Ovary (tissue), 7 donors: ENCODE measurements at regions not wholly inside any gene's neighbourhood (a gene's known extent, or its start where the extent isn't known, plus 50 kb on each side); places are given as distances from the start of the nearest gene placed in this dataset.

Source experiments
- DNase-seq, 5 donors: peaks; one replicate each; pipeline ENCODE4 v3.0.0-alpha.2; 2019 to 2020
- H3K27ac ChIP-seq, 2 donors: fragments of 200-600 bp; one replicate each; pipeline versions ENCODE4 v1.5.1 to v1.8.0; 2019 to 2022
- H3K27me3 ChIP-seq: fragments of 200-600 bp; one replicate; pipeline ENCODE4 v1.8.0; 2022
- H3K36me3 ChIP-seq: fragments of 200-600 bp; sonication (generic); one replicate; pipeline ENCODE4 v1.5.1; 2019
- H3K4me1 ChIP-seq: one replicate; pipeline ENCODE4 v1.8.1; 2013; ENCODE audit warnings: mild to moderate bottlenecking, moderate library complexity; ENCODE audit not compliant: insufficient read depth
- H3K4me3 ChIP-seq: fragments of 200-600 bp; sonication (generic); one replicate; pipeline ENCODE4 v1.5.1; 2017
- H3K9me3 ChIP-seq, 2 donors: fragments of 200-600 bp in 1 of 2; sonication (generic) in 1 of 2; one replicate each; pipeline versions ENCODE4 v1.5.1 to v1.8.1; 2013 to 2019; ENCODE audit warnings: mild to moderate bottlenecking in 1 of 2, moderate library complexity in 1 of 2
- EP300 ChIP-seq: sonication (generic); formaldehyde crosslinking; IDR thresholded peaks from one replicate; pipeline ENCODE4 v1.6.1; 2017; ENCODE audit warnings: antibody characterized with exemption
- POLR2A ChIP-seq: fragments of 450-650 bp; IDR thresholded peaks from one replicate; pipeline ENCODE4 v1.6.1; 2017; ENCODE audit warnings: antibody characterized with exemption, mild to moderate bottlenecking, moderate library complexity
- WGBS, 3 donors: extraction: QIAGEN DNeasy Blood & Tissue Kit in 1 of 3; methylation state at CpG; one replicate each; pipeline versions ENCODE4 v1.1.5 to v1.1.7; 2013 to 2017; 5-methylcytosine and 5-hydroxymethylcytosine counted together
- intact Hi-C, 4 donors: fragments of 100-400 bp; cut with DNase I; formaldehyde crosslinking; loops; one replicate each; pipeline versions ENCODE4 v1.11.0 to v1.15.1; 2022 to 2023
- TF ChIP-seq, protein P1 (sequence below), 3 donors: fragments of 450-650 bp in 2 of 3; fragments of 200-600 bp in 1 of 3; IDR thresholded peaks; one replicate each; pipeline versions ENCODE4 v1.5.1 to v1.8.0; 2016 to 2022; ENCODE audit warnings: antibody characterized with exemption in 3 of 3, mild to moderate bottlenecking in 1 of 3
- donor health status: DM: no; HTN: no; CAD: no; lungs with moderate emphysema.
- donor health status: DM: no; HTN: no; CAD: no.
- donor health status: Bipolar disorder and iron deficiency.
- donor health status: DM: no; HTN: no; CAD: no.
- donor health status: DM: yes; HTN: yes; CAD: no.

DNA sequence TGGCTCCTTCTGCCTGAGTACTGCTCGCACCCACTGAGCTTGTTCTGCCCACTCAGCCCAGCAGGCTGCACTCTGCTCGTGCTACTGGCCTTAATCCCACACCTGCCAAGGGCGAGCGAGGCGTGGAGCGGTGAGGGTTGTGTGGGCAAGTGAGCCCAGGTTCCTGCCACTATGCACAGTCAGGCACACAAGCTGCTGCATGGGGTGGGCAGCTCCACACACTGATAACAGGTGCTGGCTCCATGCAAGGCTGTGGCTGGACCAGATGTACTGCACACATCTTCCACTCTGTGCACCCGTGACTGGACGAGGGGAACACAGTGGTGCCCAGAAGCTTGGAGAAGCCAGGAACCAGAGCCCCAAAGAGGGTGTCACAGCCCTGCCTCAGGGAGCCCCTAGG, 184.3 kb upstream of the NUDT6 start:
- no peak for DNase-seq
- TF ChIP-seq POLR2A (no peak), EP300 (no peak)
- TF ChIP-seq, protein P1, sequence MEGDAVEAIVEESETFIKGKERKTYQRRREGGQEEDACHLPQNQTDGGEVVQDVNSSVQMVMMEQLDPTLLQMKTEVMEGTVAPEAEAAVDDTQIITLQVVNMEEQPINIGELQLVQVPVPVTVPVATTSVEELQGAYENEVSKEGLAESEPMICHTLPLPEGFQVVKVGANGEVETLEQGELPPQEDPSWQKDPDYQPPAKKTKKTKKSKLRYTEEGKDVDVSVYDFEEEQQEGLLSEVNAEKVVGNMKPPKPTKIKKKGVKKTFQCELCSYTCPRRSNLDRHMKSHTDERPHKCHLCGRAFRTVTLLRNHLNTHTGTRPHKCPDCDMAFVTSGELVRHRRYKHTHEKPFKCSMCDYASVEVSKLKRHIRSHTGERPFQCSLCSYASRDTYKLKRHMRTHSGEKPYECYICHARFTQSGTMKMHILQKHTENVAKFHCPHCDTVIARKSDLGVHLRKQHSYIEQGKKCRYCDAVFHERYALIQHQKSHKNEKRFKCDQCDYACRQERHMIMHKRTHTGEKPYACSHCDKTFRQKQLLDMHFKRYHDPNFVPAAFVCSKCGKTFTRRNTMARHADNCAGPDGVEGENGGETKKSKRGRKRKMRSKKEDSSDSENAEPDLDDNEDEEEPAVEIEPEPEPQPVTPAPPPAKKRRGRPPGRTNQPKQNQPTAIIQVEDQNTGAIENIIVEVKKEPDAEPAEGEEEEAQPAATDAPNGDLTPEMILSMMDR (IDR thresholded peaks at IDR 0.05), result no peak
- intact Hi-C loops, result loop anchor here in 1 of 4 donors (10.0 kb wide), 1 partner anchor 278 kb away; no protein-coding TSS in a partner anchor
- Histone ChIP-seq H3K4me3 (no peak overlapping the region), H3K27ac (no peak overlapping the region), H3K9me3 (no peaks in the 10 kb centered on the region), H3K4me1 (no peaks in the 10 kb centered on the region), H3K36me3 (no peaks in the 10 kb centered on the region), H3K27me3 (no peaks in the 10 kb centered on the region)
- WGBS, 3 donors, result 98 to 100% (median 99%) methylated on average over 8 of the region's 8 CpGs

DNA sequence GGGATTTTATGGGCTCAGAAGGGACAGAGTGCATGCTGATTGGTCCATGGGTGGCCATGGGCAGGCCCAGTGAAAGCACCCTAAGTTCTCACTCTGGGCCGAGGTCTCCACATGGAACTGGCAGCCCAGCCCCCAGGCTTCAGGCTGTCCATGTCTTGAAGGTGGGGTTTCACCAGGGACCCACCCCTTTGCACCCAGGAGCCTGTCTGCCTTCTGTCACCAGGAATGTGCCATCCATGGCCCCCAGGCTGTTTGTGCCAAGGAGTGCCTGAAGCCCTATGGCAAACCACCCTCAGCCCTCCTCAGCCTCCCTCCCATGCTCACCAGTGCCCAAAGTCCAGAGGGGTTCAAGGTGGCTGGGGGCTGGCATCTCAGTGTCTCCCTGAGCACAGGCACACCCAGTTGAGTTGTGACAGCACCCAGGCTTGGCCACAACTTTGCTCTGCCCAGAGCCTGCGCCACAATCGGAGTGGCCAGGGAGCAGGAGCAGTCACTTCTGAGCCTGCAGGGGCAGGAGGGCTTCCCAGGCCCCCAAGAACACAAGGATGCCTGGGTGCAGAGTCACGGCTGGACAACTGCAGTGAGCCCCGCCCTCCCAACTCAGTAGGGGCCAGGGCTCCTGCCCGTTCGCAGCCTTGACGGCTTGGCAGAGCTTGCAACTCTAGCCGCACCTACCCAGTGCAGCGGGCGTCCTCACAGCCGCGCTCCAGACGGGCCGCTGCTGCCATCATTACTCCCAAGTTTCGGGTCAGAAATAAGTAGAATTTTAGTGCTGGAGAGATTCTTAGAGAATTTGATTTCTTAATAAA, 185.3 kb upstream of the NUDT6 start:
- H3K4me3 ChIP-seq, result no peak overlapping the region
- intact Hi-C loops, result loop anchor here in 1 of 4 donors (10.0 kb wide), 1 partner anchor 277 kb away; no protein-coding TSS in a partner anchor
- H3K27me3 ChIP-seq, result no peaks in the 10 kb centered on the region
- H3K36me3 ChIP-seq, result no peaks in the 10 kb centered on the region
- no peaks in the 10 kb centered on the region for H3K4me1 ChIP-seq
- no peaks in the 10 kb centered on the region for H3K9me3 ChIP-seq
- H3K27ac ChIP-seq, result no peak overlapping the region
- DNase-seq, result peak in 2 of 5 donors; percentile 9 to 22
- TF ChIP-seq POLR2A (no peak), EP300 (no peak)
- TF ChIP-seq, protein P1 (IDR thresholded peaks at IDR 0.05), result no peak
- WGBS, 3 donors, result 94 to 98% (median 95%) methylated on average over 15 to 16 of the region's 16 CpGs

DNA sequence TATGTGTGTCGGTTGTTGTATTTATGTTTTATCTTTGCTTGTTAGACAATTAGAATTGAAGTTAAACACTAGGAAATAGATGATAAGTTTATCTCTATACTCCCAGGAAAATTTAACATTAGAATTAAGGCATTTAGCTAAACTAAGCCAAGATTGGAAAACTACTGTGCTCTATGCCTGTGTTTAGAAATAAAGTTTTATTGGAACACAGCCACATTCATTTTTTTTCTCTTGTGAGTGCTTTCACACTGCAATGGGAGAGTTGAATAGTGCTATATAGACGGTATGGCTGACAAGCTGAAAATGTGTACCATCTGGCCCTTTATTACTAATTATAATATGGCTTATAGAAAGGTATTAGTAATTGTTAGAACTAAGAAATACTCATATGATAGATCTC, 186.7 kb upstream of the NUDT6 start:
- Histone ChIP-seq H3K36me3 (no peaks in the 10 kb centered on the region), H3K9me3 (no peaks in the 10 kb centered on the region), H3K4me3 (no peak overlapping the region), H3K27me3 (no peaks in the 10 kb centered on the region), H3K27ac (no peak overlapping the region), H3K4me1 (no peaks in the 10 kb centered on the region)
- 68 to 79% (median 74%) methylated on average over 2 of the region's 2 CpGs for WGBS, 3 donors
- no peak for DNase-seq
- TF ChIP-seq POLR2A (no peak), EP300 (no peak)
- TF ChIP-seq, protein P1 (IDR thresholded peaks at IDR 0.05), result no peak
- intact Hi-C loops, result loop anchor here in 1 of 4 donors (10.0 kb wide), 1 partner anchor 276 kb away; no protein-coding TSS in a partner anchor

DNA sequence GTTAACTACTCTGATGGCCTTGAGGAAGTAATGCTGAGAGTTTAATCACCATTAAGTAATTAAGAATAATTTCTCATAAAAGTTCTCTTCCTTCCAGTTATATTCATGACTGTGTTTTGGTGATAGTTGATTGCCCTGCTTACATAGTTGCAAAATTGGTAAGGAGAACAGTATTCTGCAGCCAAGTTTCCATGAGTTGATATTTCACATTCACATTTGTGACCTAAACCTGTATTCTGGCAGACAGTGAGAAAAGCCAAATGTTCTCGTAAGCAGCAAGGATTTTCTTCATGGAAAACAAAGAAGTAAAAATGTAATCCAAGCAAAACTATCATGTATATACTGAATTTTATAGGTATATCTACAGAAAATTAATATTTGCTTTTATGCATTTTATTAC, 187.8 kb upstream of the NUDT6 start:
- WGBS, 3 donors, result 7 to 8% (median 8%) methylated on average over 1 of the region's 1 CpG
- Histone ChIP-seq H3K27me3 (no peaks in the 10 kb centered on the region), H3K36me3 (no peaks in the 10 kb centered on the region), H3K4me3 (no peak overlapping the region), H3K4me1 (no peaks in the 10 kb centered on the region), H3K9me3 (no peaks in the 10 kb centered on the region), H3K27ac (no peak overlapping the region)
- no peak for DNase-seq
- intact Hi-C loops, result loop anchor here in 1 of 4 donors (10.0 kb wide), 1 partner anchor 455 kb away; no protein-coding TSS in a partner anchor
- TF ChIP-seq POLR2A (no peak), EP300 (no peak)
- TF ChIP-seq, protein P1 (IDR thresholded peaks at IDR 0.05), result no peak
